Trophoblast cell (in vitro differentiated cells and primary cell): ENCODE measurements at regions not wholly inside any gene's neighbourhood (a gene's known extent, or its start where the extent isn't known, plus 50 kb on each side); places are given as distances from the start of the nearest gene placed in this dataset.

Experiments
- DNase-seq, 2 donors: peaks; one replicate each; pipeline ENCODE4 v3.0.0-alpha.2; 2016
- H2AFZ ChIP-seq: 2 replicates; pipeline ENCODE4 v1.6.1; 2013; ENCODE audit warnings: low read length, moderate library complexity, mild to moderate bottlenecking; ENCODE audit not compliant: insufficient read depth, poor library complexity
- H2AK5ac ChIP-seq: 2 replicates; pipeline ENCODE4 v1.6.1; 2013; ENCODE audit warnings: mild to moderate bottlenecking, low read length
- H2BK120ac ChIP-seq: 2 replicates; pipeline ENCODE4 v1.6.1; 2013; ENCODE audit warnings: low read length, mild to moderate bottlenecking, moderate library complexity; ENCODE audit not compliant: insufficient read depth, poor library complexity
- H2BK12ac ChIP-seq: 2 replicates; pipeline ENCODE4 v1.6.1; 2013; ENCODE audit warnings: mild to moderate bottlenecking, low read length, moderate library complexity
- H2BK5ac ChIP-seq: 2 replicates; pipeline ENCODE4 v1.6.1; 2013; ENCODE audit warnings: low read length, low read depth, moderate library complexity, mild to moderate bottlenecking; ENCODE audit not compliant: poor library complexity
- H3K14ac ChIP-seq: 2 replicates; pipeline ENCODE4 v1.6.1; 2013; ENCODE audit warnings: mild to moderate bottlenecking, low read length
- H3K18ac ChIP-seq: 2 replicates; pipeline ENCODE4 v1.6.1; 2013; ENCODE audit warnings: mild to moderate bottlenecking, low read length
- H3K23ac ChIP-seq: 2 replicates; pipeline ENCODE4 v1.6.1; 2013; ENCODE audit warnings: low read length
- H3K27ac ChIP-seq: 2 replicates; pipeline ENCODE4 v1.5.1; 2013; ENCODE audit warnings: low read depth, mild to moderate bottlenecking, inconsistent platforms, low read length, moderate library complexity
- H3K27me3 ChIP-seq: 2 replicates; pipeline ENCODE4 v1.6.1; 2013; ENCODE audit warnings: inconsistent platforms, mild to moderate bottlenecking, low read length, moderate library complexity; ENCODE audit not compliant: insufficient read depth
- H3K36me3 ChIP-seq, 2 experiments: 1 replicate in 1 of 2; 2 replicates in 1 of 2; pipeline ENCODE4 v1.6.1; 2013; ENCODE audit warnings: low read length in 2 of 2, mild to moderate bottlenecking in 2 of 2, moderate library complexity in 1 of 2; ENCODE audit not compliant: insufficient read depth in 2 of 2, control insufficient read depth in 1 of 2
- H3K4ac ChIP-seq: 2 replicates; pipeline ENCODE4 v1.6.1; 2013; ENCODE audit warnings: low read depth, mild to moderate bottlenecking, low read length, moderate library complexity
- H3K4me1 ChIP-seq, 2 experiments: 1 replicate in 1 of 2; 2 replicates in 1 of 2; pipeline ENCODE4 v1.6.1; 2013; ENCODE audit warnings: low read length in 2 of 2, mild to moderate bottlenecking in 2 of 2, moderate library complexity in 1 of 2; ENCODE audit not compliant: insufficient read depth in 2 of 2, control insufficient read depth in 1 of 2
- H3K4me2 ChIP-seq: 2 replicates; pipeline ENCODE4 v1.6.1; 2013; ENCODE audit warnings: inconsistent platforms, mild to moderate bottlenecking, low read length, moderate library complexity
- H3K4me3 ChIP-seq: 2 replicates; pipeline ENCODE4 v1.5.1; 2013; ENCODE audit warnings: mild to moderate bottlenecking, low read depth, low read length, inconsistent platforms
- H3K79me1 ChIP-seq: one replicate; pipeline ENCODE4 v1.6.1; 2013; ENCODE audit warnings: low read length
- H3K79me2 ChIP-seq: 2 replicates; pipeline ENCODE4 v1.6.1; 2013; ENCODE audit warnings: low read length, mild to moderate bottlenecking; ENCODE audit not compliant: control insufficient read depth, insufficient read depth, poor library complexity
- H3K9ac ChIP-seq: 2 replicates; pipeline ENCODE4 v1.6.1; 2013; ENCODE audit warnings: mild to moderate bottlenecking, low read length
- H3K9me3 ChIP-seq: 2 replicates; pipeline ENCODE4 v1.6.1; 2013; ENCODE audit warnings: low read depth, mild to moderate bottlenecking, control low read depth, inconsistent platforms, low read length; ENCODE audit not compliant: insufficient read depth
- H4K12ac ChIP-seq: 2 replicates; pipeline ENCODE4 v1.6.1; 2013; ENCODE audit warnings: low read depth, mild to moderate bottlenecking, low read length, moderate library complexity
- H4K8ac ChIP-seq: 2 replicates; pipeline ENCODE4 v1.6.1; 2013; ENCODE audit warnings: low read depth, mild to moderate bottlenecking, low read length, moderate library complexity
- H4K91ac ChIP-seq: one replicate; pipeline ENCODE4 v1.6.1; 2013; ENCODE audit warnings: low read depth, mild to moderate bottlenecking, low read length, moderate library complexity
- WGBS: extraction: QIAGEN DNeasy Blood & Tissue Kit; methylation state at CpG from one replicate; pipeline ENCODE4 v1.1.7; 2013; ENCODE audit warnings: missing lambda C conversion rate; ENCODE audit not compliant: insufficient read length, insufficient coverage; ENCODE audit errors: extremely low coverage; 5-methylcytosine and 5-hydroxymethylcytosine counted together

GRCh38 chr1:29643281-29643680 is 407.0 kb downstream of the PTPRU start:
- Histone ChIP-seq H3K9ac (no peak overlapping the region), H3K4me2 (no peak overlapping the region), H4K91ac (no peak overlapping the region), H3K4me1 (no peaks in the 10 kb centered on the region), H2BK12ac (no peak overlapping the region), H2BK120ac (no peak overlapping the region), H3K27me3 (no peaks in the 10 kb centered on the region), H2AFZ (no peak overlapping the region), H2AK5ac (no peak overlapping the region), H3K18ac (no peak overlapping the region), H3K36me3 (no peaks in the 10 kb centered on the region), H3K79me2 (no peaks in the 10 kb centered on the region), H3K27ac (no peak overlapping the region), H3K14ac (no peak overlapping the region), H3K79me1 (no peaks in the 10 kb centered on the region), H3K9me3 (no peaks in the 10 kb centered on the region), H2BK5ac (no peak overlapping the region), H4K8ac (no peak overlapping the region), H3K4me3 (no peak overlapping the region), H3K4ac (no peak overlapping the region), H4K12ac (no peak overlapping the region), H3K23ac (no peak overlapping the region)
- no peak for DNase-seq
- no CpG with 5 or more reads among the region's 4 CpGs for WGBS

- Histone ChIP-seq H3K4me2 (no peak overlapping the region), H2BK120ac (no peak overlapping the region), H4K91ac (no peak overlapping the region), H3K27ac (no peak overlapping the region), H2BK12ac (no peak overlapping the region), H3K4me3 (no peak overlapping the region), H3K14ac (no peak overlapping the region), H4K8ac (no peak overlapping the region), H3K27me3 (no peaks in the 10 kb centered on the region), H2AFZ (no peak overlapping the region), H3K4me1 (no peaks in the 10 kb centered on the region), H3K23ac (no peak overlapping the region), H3K4ac (no peak overlapping the region), H3K9ac (no peak overlapping the region), H4K12ac (no peak overlapping the region), H3K79me1 (no peaks in the 10 kb centered on the region), H3K79me2 (no peaks in the 10 kb centered on the region), H3K36me3 (no peaks in the 10 kb centered on the region), H3K18ac (no peak overlapping the region), H2AK5ac (no peak overlapping the region), H2BK5ac (no peak overlapping the region), H3K9me3 (no peaks in the 10 kb centered on the region)
- no peak for DNase-seq
- WGBS: no CpG with 5 or more reads among the region's 6 CpGs
Measured at GRCh38 chr1:29642519-29642918, 406.2 kb downstream of the PTPRU start.

- Histone ChIP-seq H3K79me1 (no peaks in the 10 kb centered on the region), H3K27me3 (no peaks in the 10 kb centered on the region), H4K8ac (no peak overlapping the region), H4K91ac (no peak overlapping the region), H3K4me2 (no peak overlapping the region), H3K4me3 (no peak overlapping the region), H2BK5ac (no peak overlapping the region), H2AFZ (no peak overlapping the region), H3K23ac (no peak overlapping the region), H3K18ac (no peak overlapping the region), H3K9ac (no peak overlapping the region), H3K36me3 (no peaks in the 10 kb centered on the region), H4K12ac (no peak overlapping the region), H2BK120ac (no peak overlapping the region), H3K9me3 (no peaks in the 10 kb centered on the region), H3K14ac (no peak overlapping the region), H3K4ac (no peak overlapping the region), H3K27ac (no peak overlapping the region), H2BK12ac (no peak overlapping the region), H2AK5ac (no peak overlapping the region), H3K4me1 (no peaks in the 10 kb centered on the region), H3K79me2 (no peaks in the 10 kb centered on the region)
- WGBS: no CpG with 5 or more reads among the region's 3 CpGs
- DNase-seq: no peak
Measured at GRCh38 chr1:29641921-29642320, 405.6 kb downstream of the PTPRU start.

GRCh38 chr1:29640428-29640785 is 404.1 kb downstream of the PTPRU start:
- no peak overlapping the region for H2BK12ac ChIP-seq
- no peaks in the 10 kb centered on the region for H3K79me2 ChIP-seq
- H4K91ac ChIP-seq: no peak overlapping the region
- no peak overlapping the region for H2BK5ac ChIP-seq
- no peak overlapping the region for H2AK5ac ChIP-seq
- no peaks in the 10 kb centered on the region for H3K27me3 ChIP-seq
- H4K12ac ChIP-seq: no peak overlapping the region
- H2AFZ ChIP-seq: no peak overlapping the region
- H3K9ac ChIP-seq: no peak overlapping the region
- no peak overlapping the region for H3K23ac ChIP-seq
- H3K4me1 ChIP-seq: no peaks in the 10 kb centered on the region
- DNase-seq: no peak
- no peak overlapping the region for H3K4ac ChIP-seq
- H4K8ac ChIP-seq: no peak overlapping the region
- no peaks in the 10 kb centered on the region for H3K36me3 ChIP-seq
- H3K4me3 ChIP-seq: no peak overlapping the region
- H3K79me1 ChIP-seq: no peaks in the 10 kb centered on the region
- H3K4me2 ChIP-seq: no peak overlapping the region
- no peak overlapping the region for H3K14ac ChIP-seq
- no CpG with 5 or more reads among the region's 4 CpGs for WGBS
- no peak overlapping the region for H3K27ac ChIP-seq
- no peaks in the 10 kb centered on the region for H3K9me3 ChIP-seq
- no peak overlapping the region for H2BK120ac ChIP-seq
- H3K18ac ChIP-seq: no peak overlapping the region
